ENCODE measurements at regions not wholly inside any gene's neighbourhood (a gene's known extent, or its start where the extent isn't known, plus 50 kb on each side); places are given as distances from the start of the nearest gene placed in this dataset.
"Not testable (repeated sequence)": the region's sequence is repeated elsewhere in the genome, so short reads cannot be mapped to it uniquely, and the experiment has no call there.

GRCh38 chr14:28323951-28324741, 442.4 kb upstream of the FOXG1 start:
- no peak for DNase-seq
- no peak overlapping the region for H3K4me3 Mint-ChIP-seq
- H3K27me3 Mint-ChIP-seq: no peaks in the 10 kb centered on the region
- no peak overlapping the region for H3K27ac Mint-ChIP-seq
- H3K9me3 Mint-ChIP-seq: peaks cover 7% of the 10 kb centered on the region
- H3K36me3 Mint-ChIP-seq: no peaks in the 10 kb centered on the region
- H3K4me1 Mint-ChIP-seq: no peaks in the 10 kb centered on the region

DNA sequence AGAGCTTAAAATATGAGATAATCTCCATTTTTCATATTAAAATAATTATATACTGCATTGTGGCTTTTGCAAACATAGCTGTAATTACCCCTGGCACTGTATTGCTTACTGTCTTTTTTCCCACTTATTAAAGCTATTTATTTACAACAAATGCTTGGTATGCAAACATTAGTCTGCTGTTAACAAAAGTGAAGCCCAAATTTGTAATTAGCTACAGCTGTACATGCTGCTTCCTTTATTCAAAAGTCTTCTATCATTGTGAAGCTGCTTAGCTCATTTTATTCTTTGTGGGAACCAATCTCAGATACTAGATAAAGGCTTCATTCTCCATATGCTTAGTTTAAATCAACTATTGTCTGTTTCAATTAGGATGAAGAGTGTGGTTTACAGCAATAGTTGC, 425.8 kb upstream of the FOXG1 start:
- Mint-ChIP-seq H3K4me3 (no peak overlapping the region), H3K4me1 (no peaks in the 10 kb centered on the region), H3K9me3 (peaks cover 10% of the 10 kb centered on the region), H3K27me3 (no peaks in the 10 kb centered on the region), H3K36me3 (no peaks in the 10 kb centered on the region), H3K27ac (no peak overlapping the region)
- no peak for DNase-seq

DNA sequence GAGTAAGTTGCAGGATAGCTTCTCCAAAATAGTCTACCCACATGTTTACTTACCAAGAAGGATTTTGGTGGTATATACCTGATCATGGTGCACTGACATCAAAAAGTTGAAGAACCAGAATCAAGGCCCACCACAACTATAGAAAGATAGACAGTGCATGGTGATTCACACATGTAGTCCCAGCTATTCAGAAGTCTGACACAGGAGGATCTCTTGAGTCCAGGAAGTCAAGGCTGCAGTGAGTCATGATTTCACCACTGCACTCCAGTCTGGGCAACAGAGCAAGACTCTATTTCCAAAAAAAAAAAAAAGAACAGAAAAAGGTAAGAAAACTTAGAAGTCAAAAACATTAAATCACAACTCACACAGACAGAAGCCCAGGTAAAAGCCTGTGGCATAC, 422.2 kb upstream of the FOXG1 start:
- Mint-ChIP-seq H3K4me1 (no peaks in the 10 kb centered on the region), H3K4me3 (no peak overlapping the region), H3K27me3 (no peaks in the 10 kb centered on the region), H3K9me3 (peaks cover 13% of the 10 kb centered on the region), H3K27ac (no peak overlapping the region), H3K36me3 (no peaks in the 10 kb centered on the region)
- no peak for DNase-seq

DNA sequence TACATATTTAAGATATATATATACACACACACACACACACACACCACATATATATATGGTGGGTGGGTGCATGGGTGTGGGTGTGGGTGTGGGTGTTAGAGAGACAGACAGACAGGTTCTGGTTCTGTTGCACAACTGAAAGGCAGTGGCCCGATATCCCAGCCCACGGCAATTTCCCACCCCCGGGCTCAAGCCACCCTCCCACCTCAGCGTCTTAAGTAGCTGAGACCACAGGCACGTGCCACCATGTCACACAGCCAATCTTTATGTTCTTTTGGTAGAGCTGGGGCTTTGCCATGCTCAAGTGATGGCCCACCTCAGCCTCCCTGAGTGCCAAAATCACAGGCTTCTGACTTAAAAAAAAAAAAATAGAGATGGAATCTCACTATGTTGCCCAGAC, 417.8 kb upstream of the FOXG1 start:
- DNase-seq: no peak
- Mint-ChIP-seq H3K36me3 (no peaks in the 10 kb centered on the region), H3K9me3 (peaks cover 10% of the 10 kb centered on the region), H3K4me3 (no peak overlapping the region), H3K27me3 (no peaks in the 10 kb centered on the region), H3K4me1 (no peaks in the 10 kb centered on the region), H3K27ac (no peak overlapping the region)

- Mint-ChIP-seq H3K36me3 (no peaks in the 10 kb centered on the region), H3K27me3 (no peaks in the 10 kb centered on the region), H3K9me3 (peaks cover 8% of the 10 kb centered on the region), H3K4me3 (no peak overlapping the region), H3K27ac (no peak overlapping the region), H3K4me1 (no peaks in the 10 kb centered on the region)
- no peak for DNase-seq
Measured at GRCh38 chr14:28356819-28357218, 409.8 kb upstream of the FOXG1 start.

GRCh38 chr14:28361486-28361885, 405.1 kb upstream of the FOXG1 start:
- H3K4me1 Mint-ChIP-seq: no peaks in the 10 kb centered on the region
- no peak for DNase-seq
- no peaks in the 10 kb centered on the region for H3K27me3 Mint-ChIP-seq

GRCh38 chr14:28365510-28365909, 401.1 kb upstream of the FOXG1 start:
- H3K36me3 Mint-ChIP-seq: no peaks in the 10 kb centered on the region
- H3K27me3 Mint-ChIP-seq: no peaks in the 10 kb centered on the region
- DNase-seq: no peak
- H3K4me1 Mint-ChIP-seq: no peaks in the 10 kb centered on the region
- no peak overlapping the region for H3K27ac Mint-ChIP-seq
- peaks cover 22% of the 10 kb centered on the region for H3K9me3 Mint-ChIP-seq
- no peak overlapping the region for H3K4me3 Mint-ChIP-seq

More at GRCh38 chr14:28361486-28361885, 405.1 kb upstream of the FOXG1 start:
- Mint-ChIP-seq H3K9me3 (peaks cover 23% of the 10 kb centered on the region), H3K36me3 (no peaks in the 10 kb centered on the region), H3K27ac (no peak overlapping the region), H3K4me3 (no peak overlapping the region)

- Mint-ChIP-seq H3K4me3 (no peak overlapping the region), H3K27me3 (no peaks in the 10 kb centered on the region), H3K9me3 (peaks cover 3% of the 10 kb centered on the region), H3K36me3 (no peaks in the 10 kb centered on the region), H3K4me1 (no peaks in the 10 kb centered on the region), H3K27ac (no peak overlapping the region)
- DNase-seq: no peak
Measured at GRCh38 chr14:28373721-28374120, 392.9 kb upstream of the FOXG1 start.

DNA sequence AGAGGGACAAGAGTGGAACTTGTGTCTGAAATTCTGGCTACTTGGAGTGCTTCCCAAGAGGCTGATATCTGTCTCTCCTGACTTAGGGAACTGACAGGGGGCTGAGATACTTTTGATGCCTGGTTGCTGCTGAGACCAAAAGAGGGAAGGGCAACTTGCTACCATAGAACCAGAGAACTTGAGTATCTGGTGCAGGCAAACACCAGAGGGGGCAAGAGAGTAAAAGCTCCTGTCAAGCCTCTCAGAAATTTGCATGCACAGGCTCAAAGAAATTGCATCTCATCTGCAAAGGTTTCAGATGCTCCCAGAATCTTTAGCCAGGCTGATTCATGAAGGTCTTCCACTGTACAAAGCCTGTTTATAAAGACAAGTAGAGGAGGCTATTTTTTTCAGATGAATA, 391.3 kb upstream of the FOXG1 start:
- H3K4me3 Mint-ChIP-seq: no peak overlapping the region

DNA sequence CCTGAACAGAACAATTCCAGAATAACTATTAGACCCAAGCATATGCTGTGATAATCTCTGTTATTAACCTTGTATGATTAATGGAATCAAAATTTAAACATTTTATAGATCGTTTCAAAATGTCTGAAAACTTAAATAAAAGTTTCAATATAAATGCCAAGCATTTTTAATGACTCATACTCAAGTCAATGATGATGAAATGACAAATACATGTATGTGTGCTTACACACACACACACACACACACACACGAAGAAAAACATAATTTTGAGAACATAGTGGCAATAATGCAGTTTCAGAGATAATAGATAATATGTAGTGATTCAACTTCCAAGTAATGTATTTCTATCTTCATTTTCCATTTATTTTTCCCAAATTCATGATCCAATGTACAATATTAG, 384.9 kb upstream of the FOXG1 start:
- Mint-ChIP-seq H3K4me3 (no peak overlapping the region), H3K27ac (no peak overlapping the region), H3K36me3 (no peaks in the 10 kb centered on the region), H3K9me3 (peaks cover 6% of the 10 kb centered on the region), H3K27me3 (no peaks in the 10 kb centered on the region), H3K4me1 (no peaks in the 10 kb centered on the region)
- DNase-seq: no peak

More for the DNA sequence above, 391.3 kb upstream of the FOXG1 start:
- Mint-ChIP-seq H3K36me3 (no peaks in the 10 kb centered on the region), H3K27ac (no peak overlapping the region), H3K9me3 (peaks cover 1% of the 10 kb centered on the region), H3K4me1 (no peaks in the 10 kb centered on the region), H3K27me3 (no peaks in the 10 kb centered on the region)
- DNase-seq: no peak

GRCh38 chr14:28382444-28383190, 384.0 kb upstream of the FOXG1 start:
- Mint-ChIP-seq H3K4me3 (no peak overlapping the region), H3K36me3 (no peaks in the 10 kb centered on the region), H3K27me3 (no peaks in the 10 kb centered on the region), H3K9me3 (peaks cover 7% of the 10 kb centered on the region), H3K27ac (no peak overlapping the region), H3K4me1 (no peaks in the 10 kb centered on the region)
- no peak for DNase-seq

DNA sequence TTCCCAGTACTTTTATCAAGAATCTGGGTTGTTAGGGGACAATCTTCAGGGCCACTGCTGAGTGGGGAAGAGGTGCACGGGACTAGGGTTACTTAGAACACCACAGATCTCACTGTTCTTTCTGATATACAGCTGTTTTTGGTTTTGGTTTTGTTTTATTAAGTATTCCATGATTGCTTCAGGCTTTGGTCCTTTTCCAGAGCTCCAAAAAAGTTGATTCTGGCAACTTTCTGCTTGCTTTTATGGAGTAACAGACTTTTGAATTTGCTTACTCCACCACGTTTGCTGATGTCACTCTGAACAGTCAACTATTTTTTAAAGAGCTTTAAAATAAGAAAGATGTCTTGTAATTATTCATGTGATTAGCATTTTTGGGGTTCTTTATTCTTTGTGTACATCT, 368.1 kb upstream of the FOXG1 start:
- DNase-seq: no peak
- Mint-ChIP-seq H3K9me3 (peaks cover 5% of the 10 kb centered on the region), H3K36me3 (no peaks in the 10 kb centered on the region), H3K4me1 (no peaks in the 10 kb centered on the region), H3K4me3 (no peak overlapping the region), H3K27me3 (no peaks in the 10 kb centered on the region), H3K27ac (no peak overlapping the region)

DNA sequence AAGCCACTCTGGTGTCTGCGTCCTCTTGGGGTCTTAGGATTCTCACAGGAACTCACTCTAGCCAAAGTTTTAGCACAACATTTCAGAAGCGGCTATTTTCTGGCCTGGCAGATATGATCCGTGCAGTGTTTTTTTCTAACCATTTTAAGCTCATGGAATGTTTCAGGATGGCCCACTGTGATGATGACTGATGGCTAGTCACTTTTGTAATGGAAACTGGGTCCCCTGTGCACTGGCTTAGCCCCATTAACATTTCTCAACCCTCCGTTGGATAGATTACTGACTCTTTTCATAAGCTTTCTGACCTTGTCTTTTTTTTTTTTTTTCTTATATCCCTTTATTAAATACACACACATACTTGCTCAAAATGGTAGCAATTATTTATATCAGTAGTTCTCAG, 364.9 kb upstream of the FOXG1 start:
- not testable (repeated sequence) for H3K4me1 Mint-ChIP-seq, DNase-seq, H3K9me3 Mint-ChIP-seq, H3K27me3 Mint-ChIP-seq, H3K36me3 Mint-ChIP-seq, H3K27ac Mint-ChIP-seq, H3K4me3 Mint-ChIP-seq

- no peaks in the 10 kb centered on the region for H3K36me3 Mint-ChIP-seq
- no peaks in the 10 kb centered on the region for H3K4me1 Mint-ChIP-seq
- no peak for DNase-seq
- H3K27ac Mint-ChIP-seq: no peak overlapping the region
- peaks cover 5% of the 10 kb centered on the region for H3K9me3 Mint-ChIP-seq
- H3K4me3 Mint-ChIP-seq: no peak overlapping the region
- H3K27me3 Mint-ChIP-seq: no peaks in the 10 kb centered on the region
Measured at GRCh38 chr14:28406196-28406595, 360.4 kb upstream of the FOXG1 start.

DNA sequence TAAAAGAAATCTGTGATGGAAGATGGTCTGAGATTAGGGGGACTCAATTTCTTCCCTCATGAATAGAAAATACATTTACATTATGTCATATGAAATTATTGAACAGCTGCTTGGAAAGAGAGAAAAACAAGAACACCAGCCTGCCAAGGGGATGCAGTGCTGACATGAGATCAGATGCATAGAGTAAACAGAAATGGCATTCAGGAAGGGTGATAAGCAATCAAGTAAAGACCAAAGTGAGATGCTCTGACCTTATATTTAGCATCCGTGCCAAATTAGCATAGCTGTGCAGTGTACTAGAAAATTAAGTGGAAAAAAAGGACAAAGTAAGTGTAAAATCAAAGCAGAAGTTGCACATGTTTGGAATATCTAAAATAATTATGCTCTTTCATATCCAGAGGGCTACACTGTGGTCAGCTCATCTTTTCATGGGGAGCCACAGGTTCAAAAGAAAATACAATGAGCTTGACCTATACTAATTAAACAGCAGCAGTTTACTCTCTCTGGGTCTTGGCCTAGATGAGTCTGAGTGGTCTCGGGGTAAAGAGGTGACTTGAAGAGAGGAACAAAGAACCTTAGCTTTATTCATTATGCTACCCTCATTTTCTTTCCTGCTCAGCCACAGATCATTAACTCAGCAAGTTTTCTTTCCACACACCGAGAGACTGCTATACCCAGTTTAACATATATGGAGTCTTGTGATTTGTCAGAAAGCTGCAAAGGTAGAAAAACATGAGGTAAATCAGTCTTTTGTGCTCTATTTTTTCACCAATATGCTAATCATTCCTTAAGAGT, 359.4 kb upstream of the FOXG1 start:
- DNase-seq: no peak
- no peaks in the 10 kb centered on the region for H3K27me3 Mint-ChIP-seq

More for the DNA sequence above, 359.4 kb upstream of the FOXG1 start:
- no peaks in the 10 kb centered on the region for H3K4me1 Mint-ChIP-seq
- H3K4me3 Mint-ChIP-seq: no peak overlapping the region
- H3K9me3 Mint-ChIP-seq: peaks cover 7% of the 10 kb centered on the region
- no peak overlapping the region for H3K27ac Mint-ChIP-seq
- no peaks in the 10 kb centered on the region for H3K36me3 Mint-ChIP-seq

Measured in activated naive CD8-positive, alpha-beta T cell treated with anti-CD3 and anti-CD28 coated beads for 36 hours (primary cell).